HepG2 (cell line): ENCODE measurements at regions not wholly inside any gene's neighbourhood (a gene's known extent, or its start where the extent isn't known, plus 50 kb on each side); places are given as distances from the start of the nearest gene placed in this dataset.

Source experiments
- ATAC-seq: fragments of 200-7000 bp; cut with Tn5 transposase; 3 replicates; pipeline ENCODE4 v1.9.1; 2020; ENCODE audit warnings: mild to moderate bottlenecking, moderate library complexity
- BruUV-seq: library from RNA; stranded (reverse); fragments of 400-500 nt; replicated peaks from 2 replicates; lab custom pipeline; 2021; lab: Mats Ljungman, UMichigan
- CTCF ChIA-PET: fragments of 300-600 bp; formaldehyde crosslinking; extraction: SDS; loops from one replicate; lab custom pipeline; 2021; ENCODE audit warnings: low total read pairs, inconsistent platforms, low intra/inter-chr PET ratio; lab: Yijun Ruan, JAX
- POLR2A ChIA-PET: fragments of 350-600 bp; sonication (Branson Sonifier 250); formaldehyde crosslinking; loops from one replicate; lab custom pipeline; 2020; ENCODE audit warnings: antibody characterized with exemption, inconsistent platforms; lab: Yijun Ruan, JAX
- DNase-seq: peaks from one replicate; pipeline ENCODE4 v3.0.0-alpha.2; 2015; ENCODE audit warnings: low spot score
- FAIRE-seq: peaks from 3 replicates; lab custom pipeline; 2011; peaks lifted over from hg19 to GRCh38; lab: Jason Lieb, UNC
- H2AFZ ChIP-seq: one replicate; pipeline ENCODE4 v1.6.1; 2011; ENCODE audit warnings: low read length, inconsistent platforms
- H3K27ac ChIP-seq: fragments of 300-600 bp; 3 replicates; pipeline ENCODE4 v1.8.0; 2011; ENCODE audit warnings: mixed run types, mild to moderate bottlenecking, mixed read lengths, low read length, inconsistent platforms; ENCODE audit not compliant: insufficient read depth; ENCODE audit errors: extremely low read length
- H3K27me3 ChIP-seq, 2 experiments: fragments of 200-600 bp in 1 of 2; 2 replicates in 1 of 2; 3 replicates in 1 of 2; pipeline versions ENCODE4 v1.6.0 to v1.8.0; 2011; ENCODE audit warnings: low read length in 2 of 2, mild to moderate bottlenecking in 2 of 2, moderate library complexity in 2 of 2, inconsistent platforms in 1 of 2; ENCODE audit not compliant: insufficient read depth in 2 of 2, control insufficient read depth in 1 of 2
- H3K36me3 ChIP-seq, 2 experiments: fragments of 200-600 bp in 1 of 2; replicated peaks in 1 of 2; 2 replicates in 1 of 2; 3 replicates in 1 of 2; pipeline versions ENCODE4 v1.5.1 to v1.8.0; 2011; ENCODE audit warnings: low read length in 2 of 2, inconsistent platforms in 1 of 2; ENCODE audit not compliant: insufficient read depth in 2 of 2, control insufficient read depth in 1 of 2
- H3K4me1 ChIP-seq: 2 replicates; pipeline ENCODE4 v1.5.1; 2012; ENCODE audit warnings: low read length, inconsistent platforms; ENCODE audit not compliant: insufficient read depth
- H3K4me2 ChIP-seq: 2 replicates; pipeline ENCODE4 v1.6.0; 2011; ENCODE audit warnings: low read depth, low read length, inconsistent platforms
- H3K4me3 ChIP-seq, 3 experiments: fragments of 200-600 bp in 1 of 3; sonication (generic), shearing (Covaris generic) in 1 of 3; replicated peaks in 1 of 3; 2 replicates each; pipeline ENCODE4 v1.5.1; 2011 to 2016; ENCODE audit warnings: low read length in 3 of 3, inconsistent platforms in 2 of 3, low read depth in 2 of 3, mild to moderate bottlenecking in 2 of 3, control low read depth in 1 of 3, mixed read lengths in 1 of 3; ENCODE audit not compliant: insufficient read depth in 1 of 3
- H3K79me2 ChIP-seq: one replicate; pipeline ENCODE4 v1.6.1; 2011; ENCODE audit warnings: low read length, inconsistent platforms; ENCODE audit not compliant: insufficient read depth
- H3K9ac ChIP-seq: 2 replicates; pipeline ENCODE4 v1.6.0; 2011; ENCODE audit warnings: mild to moderate bottlenecking, low read depth, low read length, inconsistent platforms; ENCODE audit not compliant: insufficient read depth
- H3K9me3 ChIP-seq: 2 replicates; pipeline ENCODE4 v1.5.1; 2012; ENCODE audit warnings: mild to moderate bottlenecking, low read length
- H4K20me1 ChIP-seq: 2 replicates; pipeline ENCODE4 v1.6.0; 2011; ENCODE audit warnings: inconsistent platforms, mild to moderate bottlenecking, low read length, moderate library complexity; ENCODE audit not compliant: insufficient read depth
- LBX2 ChIP-seq: sonication (generic); formaldehyde crosslinking; IDR thresholded peaks from 2 replicates; pipeline ENCODE4 v1.5.0; 2020; ENCODE audit warnings: missing genetic modification reagents, mild to moderate bottlenecking, borderline replicate concordance
- PRDM10 ChIP-seq: sonication (generic); formaldehyde crosslinking; IDR thresholded peaks from 2 replicates; pipeline ENCODE4 v1.4.0; 2020; ENCODE audit warnings: low read depth, missing genetic modification reagents
- ZBTB42 ChIP-seq: sonication (generic); formaldehyde crosslinking; IDR thresholded peaks from 2 replicates; pipeline ENCODE4 v1.5.0; 2020; ENCODE audit warnings: mild to moderate bottlenecking, missing genetic modification reagents
- WGBS: methylation state at CpG from one replicate; pipeline ENCODE4 v1.1.6; 2017; ENCODE audit warnings: low lambda C conversion rate; 5-methylcytosine and 5-hydroxymethylcytosine counted together
- in situ Hi-C: cut with HindIII; loops from 2 replicates; pipeline ENCODE4 v1.10.0; 2017; ENCODE audit warnings: low pct_unique_long_range_greater_than_20kb; ENCODE audit not compliant: extremely low pct_ligation_motif_present
- intact Hi-C: fragments of 100-400 bp; cut with micrococcal nuclease; formaldehyde crosslinking; loops from one replicate; pipeline ENCODE4 v1.10.0; 2022; ENCODE audit not compliant: unreplicated experiment

DNA sequence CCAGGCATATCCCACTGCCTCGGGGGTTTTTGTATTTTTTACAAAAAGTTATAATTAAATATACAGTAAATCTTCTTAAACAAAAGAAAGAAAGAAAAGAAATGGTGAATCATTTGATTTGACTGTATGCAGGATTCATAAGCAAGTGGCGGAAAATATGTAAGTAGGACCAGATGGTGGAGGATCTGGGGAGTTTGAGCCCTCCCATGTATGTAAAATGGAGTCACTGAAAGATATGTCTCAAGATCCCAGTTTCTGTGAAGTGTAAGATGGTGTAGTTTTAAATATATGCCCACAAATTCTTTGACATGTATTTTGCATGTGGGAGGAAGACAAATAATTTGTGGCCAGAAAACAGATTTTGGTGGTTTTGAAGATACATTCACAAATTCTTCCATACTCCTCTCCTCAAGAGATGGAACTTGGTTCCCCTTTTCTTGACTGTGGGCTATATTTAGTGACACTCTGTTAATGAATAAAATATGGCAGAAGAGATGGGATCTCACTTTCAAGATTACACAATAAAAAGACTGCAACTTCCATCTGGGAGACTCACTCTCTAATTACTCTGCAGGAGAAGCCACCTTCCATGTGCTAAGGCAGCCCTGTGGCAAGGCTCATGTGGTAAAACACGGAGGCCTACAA is 133.6 kb upstream of the S100G start:
- Histone ChIP-seq H3K4me3 (no peak overlapping the region), H3K27ac (no peak overlapping the region), H3K79me2 (no peaks in the 10 kb centered on the region), H3K27me3 (no peaks in the 10 kb centered on the region), H3K9ac (no peak overlapping the region), H3K4me1 (peaks cover 25% of the 10 kb centered on the region), H3K4me2 (no peak overlapping the region), H3K36me3 (no peaks in the 10 kb centered on the region), H4K20me1 (no peaks in the 10 kb centered on the region), H2AFZ (no peak overlapping the region), H3K9me3 (no peaks in the 10 kb centered on the region)
- intact Hi-C loops: no loop called here
- DNase-seq: no peak
- ChIA-PET CTCF (no interaction called here), POLR2A (no interaction called here)
- no peak for FAIRE-seq
- WGBS: 70% methylated on average over 3 of the region's 3 CpGs
- in situ Hi-C loops: no loop called here
- no TSS peak for BruUV-seq
- TF ChIP-seq PRDM10 (CRISPR knock-in tag): no peak
- no peak for TF ChIP-seq LBX2
- TF ChIP-seq ZBTB42 (CRISPR knock-in tag): no peak
- ATAC-seq: no peak
